Trophoblast cell (in vitro differentiated cells and primary cell): ENCODE measurements at regions not wholly inside any gene's neighbourhood (a gene's known extent, or its start where the extent isn't known, plus 50 kb on each side); places are given as distances from the start of the nearest gene placed in this dataset.

Source experiments
- DNase-seq, 2 donors: peaks; one replicate each; pipeline ENCODE4 v3.0.0-alpha.2; 2016
- H2AFZ ChIP-seq: 2 replicates; pipeline ENCODE4 v1.6.1; 2013; ENCODE audit warnings: low read length, moderate library complexity, mild to moderate bottlenecking; ENCODE audit not compliant: insufficient read depth, poor library complexity
- H2AK5ac ChIP-seq: 2 replicates; pipeline ENCODE4 v1.6.1; 2013; ENCODE audit warnings: mild to moderate bottlenecking, low read length
- H2BK120ac ChIP-seq: 2 replicates; pipeline ENCODE4 v1.6.1; 2013; ENCODE audit warnings: low read length, mild to moderate bottlenecking, moderate library complexity; ENCODE audit not compliant: insufficient read depth, poor library complexity
- H2BK12ac ChIP-seq: 2 replicates; pipeline ENCODE4 v1.6.1; 2013; ENCODE audit warnings: mild to moderate bottlenecking, low read length, moderate library complexity
- H2BK5ac ChIP-seq: 2 replicates; pipeline ENCODE4 v1.6.1; 2013; ENCODE audit warnings: low read length, low read depth, moderate library complexity, mild to moderate bottlenecking; ENCODE audit not compliant: poor library complexity
- H3K14ac ChIP-seq: 2 replicates; pipeline ENCODE4 v1.6.1; 2013; ENCODE audit warnings: mild to moderate bottlenecking, low read length
- H3K18ac ChIP-seq: 2 replicates; pipeline ENCODE4 v1.6.1; 2013; ENCODE audit warnings: mild to moderate bottlenecking, low read length
- H3K23ac ChIP-seq: 2 replicates; pipeline ENCODE4 v1.6.1; 2013; ENCODE audit warnings: low read length
- H3K27ac ChIP-seq: 2 replicates; pipeline ENCODE4 v1.5.1; 2013; ENCODE audit warnings: low read depth, mild to moderate bottlenecking, inconsistent platforms, low read length, moderate library complexity
- H3K27me3 ChIP-seq: 2 replicates; pipeline ENCODE4 v1.6.1; 2013; ENCODE audit warnings: inconsistent platforms, mild to moderate bottlenecking, low read length, moderate library complexity; ENCODE audit not compliant: insufficient read depth
- H3K36me3 ChIP-seq, 2 experiments: 1 replicate in 1 of 2; 2 replicates in 1 of 2; pipeline ENCODE4 v1.6.1; 2013; ENCODE audit warnings: low read length in 2 of 2, mild to moderate bottlenecking in 2 of 2, moderate library complexity in 1 of 2; ENCODE audit not compliant: insufficient read depth in 2 of 2, control insufficient read depth in 1 of 2
- H3K4ac ChIP-seq: 2 replicates; pipeline ENCODE4 v1.6.1; 2013; ENCODE audit warnings: low read depth, mild to moderate bottlenecking, low read length, moderate library complexity
- H3K4me1 ChIP-seq, 2 experiments: 1 replicate in 1 of 2; 2 replicates in 1 of 2; pipeline ENCODE4 v1.6.1; 2013; ENCODE audit warnings: low read length in 2 of 2, mild to moderate bottlenecking in 2 of 2, moderate library complexity in 1 of 2; ENCODE audit not compliant: insufficient read depth in 2 of 2, control insufficient read depth in 1 of 2
- H3K4me2 ChIP-seq: 2 replicates; pipeline ENCODE4 v1.6.1; 2013; ENCODE audit warnings: inconsistent platforms, mild to moderate bottlenecking, low read length, moderate library complexity
- H3K4me3 ChIP-seq: 2 replicates; pipeline ENCODE4 v1.5.1; 2013; ENCODE audit warnings: mild to moderate bottlenecking, low read depth, low read length, inconsistent platforms
- H3K79me1 ChIP-seq: one replicate; pipeline ENCODE4 v1.6.1; 2013; ENCODE audit warnings: low read length
- H3K79me2 ChIP-seq: 2 replicates; pipeline ENCODE4 v1.6.1; 2013; ENCODE audit warnings: low read length, mild to moderate bottlenecking; ENCODE audit not compliant: control insufficient read depth, insufficient read depth, poor library complexity
- H3K9ac ChIP-seq: 2 replicates; pipeline ENCODE4 v1.6.1; 2013; ENCODE audit warnings: mild to moderate bottlenecking, low read length
- H3K9me3 ChIP-seq: 2 replicates; pipeline ENCODE4 v1.6.1; 2013; ENCODE audit warnings: low read depth, mild to moderate bottlenecking, control low read depth, inconsistent platforms, low read length; ENCODE audit not compliant: insufficient read depth
- H4K12ac ChIP-seq: 2 replicates; pipeline ENCODE4 v1.6.1; 2013; ENCODE audit warnings: low read depth, mild to moderate bottlenecking, low read length, moderate library complexity
- H4K8ac ChIP-seq: 2 replicates; pipeline ENCODE4 v1.6.1; 2013; ENCODE audit warnings: low read depth, mild to moderate bottlenecking, low read length, moderate library complexity
- H4K91ac ChIP-seq: one replicate; pipeline ENCODE4 v1.6.1; 2013; ENCODE audit warnings: low read depth, mild to moderate bottlenecking, low read length, moderate library complexity
- WGBS: extraction: QIAGEN DNeasy Blood & Tissue Kit; methylation state at CpG from one replicate; pipeline ENCODE4 v1.1.7; 2013; ENCODE audit warnings: missing lambda C conversion rate; ENCODE audit not compliant: insufficient read length, insufficient coverage; ENCODE audit errors: extremely low coverage; 5-methylcytosine and 5-hydroxymethylcytosine counted together

DNA sequence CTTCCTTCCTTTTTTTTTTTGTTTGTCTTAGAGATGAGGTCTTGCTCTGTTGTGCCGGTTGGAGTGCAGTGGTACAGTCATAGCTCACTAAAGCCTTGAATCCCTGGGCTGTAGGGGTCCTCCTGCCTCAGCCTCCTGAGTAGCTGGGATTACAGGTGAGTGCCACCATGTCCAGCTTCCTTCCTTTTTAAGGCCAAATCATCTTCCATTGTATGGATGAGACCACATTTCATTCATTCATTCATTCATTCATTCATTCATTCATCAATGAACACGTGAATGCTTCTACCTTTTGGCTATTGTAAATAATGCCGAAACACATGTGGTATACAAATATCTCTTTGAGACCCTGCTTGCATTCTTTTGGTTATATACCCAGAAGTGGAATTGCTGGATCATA is 60.0 kb upstream of the BAIAP2L1 start:
- Histone ChIP-seq H3K79me2 (no peaks in the 10 kb centered on the region), H3K4me2 (no peak overlapping the region), H3K14ac (no peak overlapping the region), H3K18ac (no peak overlapping the region), H2AK5ac (no peak overlapping the region), H3K9ac (no peak overlapping the region), H2BK5ac (no peak overlapping the region), H3K79me1 (no peaks in the 10 kb centered on the region), H4K12ac (no peak overlapping the region), H2BK12ac (no peak overlapping the region), H3K4me3 (no peak overlapping the region), H4K91ac (no peak overlapping the region), H3K4ac (no peak overlapping the region), H4K8ac (no peak overlapping the region), H3K4me1 (no peaks in the 10 kb centered on the region), H3K27ac (no peak overlapping the region), H2AFZ (no peak overlapping the region), H3K23ac (no peak overlapping the region), H3K9me3 (no peaks in the 10 kb centered on the region), H3K36me3 (no peaks in the 10 kb centered on the region), H2BK120ac (no peak overlapping the region), H3K27me3 (no peaks in the 10 kb centered on the region)
- no CpG with 5 or more reads among the region's 3 CpGs for WGBS
- no peak for DNase-seq

GRCh38 chr7:98459529-98459928 is 58.6 kb upstream of the BAIAP2L1 start:
- no peak overlapping the region for H2BK5ac ChIP-seq
- no peak overlapping the region for H3K9ac ChIP-seq
- no peak overlapping the region for H2BK120ac ChIP-seq
- no peak overlapping the region for H3K4ac ChIP-seq
- WGBS, result no CpG with 5 or more reads among the region's 4 CpGs
- no peak overlapping the region for H2AFZ ChIP-seq
- no peaks in the 10 kb centered on the region for H3K79me1 ChIP-seq
- no peak overlapping the region for H3K18ac ChIP-seq
- no peak overlapping the region for H2BK12ac ChIP-seq
- H3K4me2 ChIP-seq, result no peak overlapping the region
- H3K4me3 ChIP-seq, result no peak overlapping the region
- H2AK5ac ChIP-seq, result no peak overlapping the region
- no peak overlapping the region for H4K12ac ChIP-seq
- no peaks in the 10 kb centered on the region for H3K9me3 ChIP-seq
- no peaks in the 10 kb centered on the region for H3K79me2 ChIP-seq
- no peak overlapping the region for H3K14ac ChIP-seq
- H3K36me3 ChIP-seq, result no peaks in the 10 kb centered on the region
- no peaks in the 10 kb centered on the region for H3K4me1 ChIP-seq
- H3K27ac ChIP-seq, result no peak overlapping the region
- H4K8ac ChIP-seq, result no peak overlapping the region
- DNase-seq, result no peak
- no peaks in the 10 kb centered on the region for H3K27me3 ChIP-seq
- no peak overlapping the region for H4K91ac ChIP-seq
- H3K23ac ChIP-seq, result no peak overlapping the region

- no peak overlapping the region for H3K14ac ChIP-seq
- no peak overlapping the region for H2AK5ac ChIP-seq
- H3K9me3 ChIP-seq, result peaks cover under 1% of the 10 kb centered on the region
- no peak overlapping the region for H2BK5ac ChIP-seq
- no peak overlapping the region for H2BK12ac ChIP-seq
- H4K8ac ChIP-seq, result no peak overlapping the region
- no peak overlapping the region for H3K18ac ChIP-seq
- H2AFZ ChIP-seq, result no peak overlapping the region
- H4K91ac ChIP-seq, result no peak overlapping the region
- no peak for DNase-seq
- H3K36me3 ChIP-seq, result no peaks in the 10 kb centered on the region
- H3K4me3 ChIP-seq, result no peak overlapping the region
- H3K79me1 ChIP-seq, result no peaks in the 10 kb centered on the region
- H4K12ac ChIP-seq, result no peak overlapping the region
- WGBS, result no CpG with 5 or more reads among the region's 16 CpGs
- H2BK120ac ChIP-seq, result no peak overlapping the region
- no peak overlapping the region for H3K27ac ChIP-seq
- H3K4me1 ChIP-seq, result no peaks in the 10 kb centered on the region
- no peak overlapping the region for H3K9ac ChIP-seq
- no peaks in the 10 kb centered on the region for H3K79me2 ChIP-seq
- no peak overlapping the region for H3K23ac ChIP-seq
- no peak overlapping the region for H3K4me2 ChIP-seq
- no peak overlapping the region for H3K4ac ChIP-seq
- no peaks in the 10 kb centered on the region for H3K27me3 ChIP-seq
Measured at GRCh38 chr7:98458090-98458875, 57.4 kb upstream of the BAIAP2L1 start.

- no peak overlapping the region for H4K91ac ChIP-seq
- H3K4me2 ChIP-seq, result no peak overlapping the region
- H2AFZ ChIP-seq, result no peak overlapping the region
- no peaks in the 10 kb centered on the region for H3K79me2 ChIP-seq
- no peak overlapping the region for H3K4me3 ChIP-seq
- no peaks in the 10 kb centered on the region for H3K36me3 ChIP-seq
- H2BK5ac ChIP-seq, result no peak overlapping the region
- H3K27me3 ChIP-seq, result no peaks in the 10 kb centered on the region
- no peak overlapping the region for H3K23ac ChIP-seq
- H3K14ac ChIP-seq, result no peak overlapping the region
- peaks cover 7% of the 10 kb centered on the region for H3K9me3 ChIP-seq
- no CpG with 5 or more reads among the region's 6 CpGs for WGBS
- no peak overlapping the region for H2BK12ac ChIP-seq
- DNase-seq, result no peak
- no peak overlapping the region for H4K8ac ChIP-seq
- H3K4ac ChIP-seq, result no peak overlapping the region
- H3K9ac ChIP-seq, result no peak overlapping the region
- H4K12ac ChIP-seq, result no peak overlapping the region
- H3K18ac ChIP-seq, result no peak overlapping the region
- H3K27ac ChIP-seq, result no peak overlapping the region
- no peaks in the 10 kb centered on the region for H3K4me1 ChIP-seq
- no peak overlapping the region for H2AK5ac ChIP-seq
- no peak overlapping the region for H2BK120ac ChIP-seq
- no peaks in the 10 kb centered on the region for H3K79me1 ChIP-seq
Measured at GRCh38 chr7:98456866-98457265, 56.0 kb upstream of the BAIAP2L1 start.
